Mesothelial cell of epicardium (in vitro differentiated cells): ENCODE measurements at regions not wholly inside any gene's neighbourhood (a gene's known extent, or its start where the extent isn't known, plus 50 kb on each side); places are given as distances from the start of the nearest gene placed in this dataset.

Experiments used
- DNase-seq, 2 experiments: peaks; one replicate each; pipeline ENCODE4 v3.0.0; 2021; ENCODE audit warnings: low spot score in 2 of 2; ENCODE audit not compliant: unreplicated experiment in 2 of 2
- H3K27ac Mint-ChIP-seq: 2 replicates; pipeline ENCODE4 v1.8.0; 2021; ENCODE audit warnings: mixed read lengths
- H3K27me3 Mint-ChIP-seq: 2 replicates; pipeline ENCODE4 v1.8.0; 2021; ENCODE audit warnings: low read depth, mixed read lengths
- H3K36me3 Mint-ChIP-seq: 2 replicates; pipeline ENCODE4 v1.8.0; 2021; ENCODE audit warnings: mixed read lengths
- H3K4me1 Mint-ChIP-seq: 2 replicates; pipeline ENCODE4 v1.8.0; 2021; ENCODE audit warnings: mixed read lengths
- H3K4me3 Mint-ChIP-seq: 2 replicates; pipeline ENCODE4 v1.8.0; 2021; ENCODE audit warnings: mild to moderate bottlenecking, moderate library complexity, mixed read lengths
- H3K9me3 Mint-ChIP-seq: 2 replicates; pipeline ENCODE4 v1.8.0; 2021; ENCODE audit warnings: mixed read lengths
- TF ChIP-seq, protein P1 (sequence below): fragments of 200-600 bp; sonication (generic); IDR thresholded peaks from one replicate; pipeline ENCODE4 v1.5.0; 2021; ENCODE audit warnings: antibody characterized with exemption; ENCODE audit not compliant: unreplicated experiment

DNA sequence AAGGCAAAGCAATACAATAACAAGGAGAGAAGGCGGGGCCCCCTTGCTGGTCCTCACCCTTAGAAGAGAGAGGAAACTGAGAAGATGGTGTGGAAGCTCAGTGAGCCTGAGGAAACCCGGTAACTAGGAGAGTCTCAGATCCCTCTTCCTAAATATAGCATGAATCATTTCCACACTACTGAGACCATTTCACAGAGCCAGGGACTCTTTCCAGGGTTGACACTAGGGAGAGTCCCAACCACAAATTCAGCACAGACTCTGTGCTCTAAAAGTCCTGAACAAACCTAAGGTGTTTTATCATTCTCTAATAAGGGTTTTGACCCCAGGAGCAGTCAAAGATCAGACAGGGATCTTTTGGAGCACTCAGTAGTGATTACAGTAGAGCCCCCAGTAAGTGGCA lies 647.7 kb downstream of the KCNT2 start:
- Mint-ChIP-seq H3K4me1 (peaks cover 14% of the 10 kb centered on the region), H3K4me3 (no peak overlapping the region), H3K36me3 (no peaks in the 10 kb centered on the region), H3K27me3 (no peaks in the 10 kb centered on the region), H3K9me3 (no peaks in the 10 kb centered on the region), H3K27ac (no peak overlapping the region)
- no peak for DNase-seq
- TF ChIP-seq, protein P1, sequence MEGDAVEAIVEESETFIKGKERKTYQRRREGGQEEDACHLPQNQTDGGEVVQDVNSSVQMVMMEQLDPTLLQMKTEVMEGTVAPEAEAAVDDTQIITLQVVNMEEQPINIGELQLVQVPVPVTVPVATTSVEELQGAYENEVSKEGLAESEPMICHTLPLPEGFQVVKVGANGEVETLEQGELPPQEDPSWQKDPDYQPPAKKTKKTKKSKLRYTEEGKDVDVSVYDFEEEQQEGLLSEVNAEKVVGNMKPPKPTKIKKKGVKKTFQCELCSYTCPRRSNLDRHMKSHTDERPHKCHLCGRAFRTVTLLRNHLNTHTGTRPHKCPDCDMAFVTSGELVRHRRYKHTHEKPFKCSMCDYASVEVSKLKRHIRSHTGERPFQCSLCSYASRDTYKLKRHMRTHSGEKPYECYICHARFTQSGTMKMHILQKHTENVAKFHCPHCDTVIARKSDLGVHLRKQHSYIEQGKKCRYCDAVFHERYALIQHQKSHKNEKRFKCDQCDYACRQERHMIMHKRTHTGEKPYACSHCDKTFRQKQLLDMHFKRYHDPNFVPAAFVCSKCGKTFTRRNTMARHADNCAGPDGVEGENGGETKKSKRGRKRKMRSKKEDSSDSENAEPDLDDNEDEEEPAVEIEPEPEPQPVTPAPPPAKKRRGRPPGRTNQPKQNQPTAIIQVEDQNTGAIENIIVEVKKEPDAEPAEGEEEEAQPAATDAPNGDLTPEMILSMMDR, result no peak

DNA sequence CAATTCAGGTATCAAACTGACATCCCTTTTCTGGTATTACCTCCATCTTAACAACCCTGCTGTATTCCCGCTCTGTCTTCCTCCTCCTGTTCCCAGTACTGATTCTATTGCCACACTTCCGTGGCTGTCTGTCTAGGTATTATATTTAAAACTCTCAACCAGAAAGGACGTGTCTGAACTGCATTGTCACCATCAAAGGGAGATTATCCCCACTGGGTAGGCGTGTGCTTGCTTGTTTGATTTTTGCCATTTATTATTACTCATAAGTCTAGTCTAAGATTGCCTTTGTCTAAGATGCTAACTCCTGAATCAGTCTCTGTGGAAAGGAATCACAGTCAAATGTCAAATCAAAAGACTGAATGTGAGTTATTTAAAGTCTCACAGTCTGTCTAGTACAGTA lies 650.1 kb downstream of the KCNT2 start:
- Mint-ChIP-seq H3K4me1 (peaks cover 10% of the 10 kb centered on the region), H3K27me3 (no peaks in the 10 kb centered on the region), H3K4me3 (no peak overlapping the region), H3K9me3 (no peaks in the 10 kb centered on the region), H3K27ac (no peak overlapping the region), H3K36me3 (no peaks in the 10 kb centered on the region)
- DNase-seq, result no peak
- TF ChIP-seq, protein P1, result no peak

DNA sequence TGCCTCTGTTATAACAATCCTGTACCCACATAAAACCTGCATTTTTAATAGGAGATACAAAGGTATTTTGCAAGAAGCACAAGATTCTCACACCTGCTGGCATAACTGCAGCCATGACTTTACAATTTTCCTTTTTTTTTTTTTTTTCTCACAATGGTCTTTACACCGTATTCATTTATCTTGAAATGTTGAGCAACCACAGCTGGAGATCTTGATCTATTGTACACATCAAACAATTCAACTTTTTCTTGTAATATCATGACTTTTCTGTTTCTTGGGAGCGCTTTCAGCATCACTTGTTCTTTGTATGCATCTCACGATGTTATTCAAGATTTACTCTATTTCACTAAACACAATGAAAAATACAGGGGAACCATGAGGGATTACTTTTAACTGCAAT lies 651.4 kb downstream of the KCNT2 start:
- Mint-ChIP-seq H3K9me3 (no peaks in the 10 kb centered on the region), H3K36me3 (no peaks in the 10 kb centered on the region), H3K4me3 (no peak overlapping the region), H3K27me3 (no peaks in the 10 kb centered on the region), H3K27ac (no peak overlapping the region), H3K4me1 (peaks cover 10% of the 10 kb centered on the region)
- DNase-seq, result no peak
- TF ChIP-seq, protein P1, result no peak

DNA sequence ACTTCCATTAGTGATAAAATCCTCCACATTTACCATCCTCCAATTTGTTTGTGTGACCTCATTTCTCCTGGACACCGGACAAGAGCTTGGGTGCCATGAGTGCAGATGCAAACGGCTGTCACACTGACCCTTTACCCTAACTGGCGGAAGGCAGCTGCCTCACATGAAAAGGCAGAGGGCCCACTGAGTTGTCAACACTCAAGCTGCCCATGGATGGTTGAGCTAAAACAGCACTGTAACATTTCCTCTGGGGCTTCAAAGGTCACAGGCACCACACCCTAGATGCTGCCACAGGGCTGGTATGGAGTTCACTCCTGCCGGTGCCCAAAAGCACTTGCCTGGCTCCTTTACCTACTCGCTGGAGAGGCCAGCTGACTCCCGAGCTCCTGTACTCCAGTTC lies 653.4 kb downstream of the KCNT2 start:
- Mint-ChIP-seq H3K9me3 (no peaks in the 10 kb centered on the region), H3K4me1 (peaks cover 10% of the 10 kb centered on the region), H3K36me3 (no peaks in the 10 kb centered on the region), H3K4me3 (no peak overlapping the region), H3K27ac (no peak overlapping the region), H3K27me3 (no peaks in the 10 kb centered on the region)
- TF ChIP-seq, protein P1, result no peak
- DNase-seq, result no peak

DNA sequence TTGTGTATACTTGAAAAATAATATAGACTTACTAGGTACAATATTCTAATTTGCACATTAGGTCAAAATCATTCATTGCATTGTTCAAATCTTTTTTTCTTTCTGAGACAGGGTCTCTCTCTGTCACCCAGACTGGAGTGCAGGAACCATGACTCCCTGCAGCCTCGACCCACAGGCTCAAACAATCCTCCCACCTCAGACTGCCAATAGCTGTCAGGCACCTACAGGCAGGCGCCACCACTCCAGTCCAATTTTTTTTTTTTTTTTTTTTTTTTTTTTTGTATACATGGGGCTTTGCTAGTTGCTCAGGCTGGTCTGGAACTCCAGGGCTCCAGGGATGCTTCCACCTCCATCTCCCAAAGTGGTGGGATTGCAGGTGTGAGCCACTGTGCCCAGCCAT lies 656.9 kb downstream of the KCNT2 start:
- H3K27ac Mint-ChIP-seq, result no peak overlapping the region
- TF ChIP-seq, protein P1, result no peak
- no peak for DNase-seq
- H3K36me3 Mint-ChIP-seq, result no peaks in the 10 kb centered on the region
- no peak overlapping the region for H3K4me3 Mint-ChIP-seq
- H3K9me3 Mint-ChIP-seq, result no peaks in the 10 kb centered on the region
- H3K4me1 Mint-ChIP-seq, result peaks cover 4% of the 10 kb centered on the region
- no peaks in the 10 kb centered on the region for H3K27me3 Mint-ChIP-seq
